WTC11 (cell line): ENCODE measurements at regions not wholly inside any gene's neighbourhood (a gene's known extent, or its start where the extent isn't known, plus 50 kb on each side); places are given as distances from the start of the nearest gene placed in this dataset.

Source experiments
- ATAC-seq: fragments of 200-7000 bp; cut with Tn5 transposase; 2 replicates; pipeline ENCODE4 v1.10.0; 2021; ENCODE audit warnings: mild to moderate bottlenecking, moderate library complexity
- CTCF ChIA-PET: fragments of 300-600 bp; sonication (Branson Sonifier 250); formaldehyde crosslinking; loops from one replicate; lab custom pipeline; 2021; ENCODE audit warnings: antibody characterized with exemption; lab: Charles Lee
- POLR2A ChIA-PET: fragments of 350-600 bp; sonication (Branson Sonifier 250); formaldehyde crosslinking; loops from one replicate; lab custom pipeline; 2021; ENCODE audit warnings: antibody characterized with exemption; lab: Charles Lee
- DNase-seq: peaks from one replicate; pipeline ENCODE4 v3.0.0; 2021; ENCODE audit warnings: low spot score
- H3K27ac Mint-ChIP-seq: 2 replicates; pipeline ENCODE4 v1.8.0; 2021; ENCODE audit warnings: mixed read lengths
- H3K27me3 Mint-ChIP-seq: 2 replicates; pipeline ENCODE4 v1.8.0; 2021; ENCODE audit warnings: low read depth, mild to moderate bottlenecking, moderate library complexity, mixed read lengths
- H3K36me3 Mint-ChIP-seq: 2 replicates; pipeline ENCODE4 v1.8.0; 2021; ENCODE audit warnings: mixed read lengths
- H3K4me1 Mint-ChIP-seq: 2 replicates; pipeline ENCODE4 v1.8.0; 2022; ENCODE audit warnings: mixed read lengths
- H3K4me3 Mint-ChIP-seq: 2 replicates; pipeline ENCODE4 v1.8.0; 2021; ENCODE audit warnings: mild to moderate bottlenecking, moderate library complexity, mixed read lengths
- H3K9me3 Mint-ChIP-seq: 2 replicates; pipeline ENCODE4 v1.8.0; 2021; ENCODE audit warnings: mixed read lengths
- ATF1 ChIP-seq: sonication (generic); formaldehyde crosslinking; IDR thresholded peaks from 2 replicates; pipeline ENCODE4 v1.8.1; 2023; ENCODE audit warnings: mild to moderate bottlenecking, moderate library complexity, missing genetic modification reagents
- ATF2 ChIP-seq: sonication (generic); formaldehyde crosslinking; IDR thresholded peaks from 2 replicates; pipeline ENCODE4 v1.8.1; 2022; ENCODE audit warnings: low read depth, missing genetic modification reagents, borderline replicate concordance
- CBFB ChIP-seq: sonication (generic); formaldehyde crosslinking; IDR thresholded peaks from 2 replicates; pipeline ENCODE4 v1.8.1; 2022; ENCODE audit warnings: mild to moderate bottlenecking, low read depth, missing genetic modification reagents
- ERG ChIP-seq: fragments of 250-450 bp; sonication (Bioruptor Pico); IDR thresholded peaks from 2 replicates; pipeline ENCODE4 v1.8.0; 2021; ENCODE audit warnings: mild to moderate bottlenecking
- ESRRA ChIP-seq: sonication (generic); formaldehyde crosslinking; IDR thresholded peaks from 2 replicates; pipeline ENCODE4 v1.8.1; 2022; ENCODE audit warnings: mild to moderate bottlenecking, missing genetic modification reagents, borderline replicate concordance
- ETV6 ChIP-seq: sonication (generic); formaldehyde crosslinking; IDR thresholded peaks from 2 replicates; pipeline ENCODE4 v1.8.1; 2022; ENCODE audit warnings: mild to moderate bottlenecking, missing genetic modification reagents
- JAZF1 ChIP-seq: fragments of 250-450 bp; sonication (Bioruptor Pico); IDR thresholded peaks from 2 replicates; pipeline ENCODE4 v1.9.0; 2021; ENCODE audit warnings: moderate library complexity, mild to moderate bottlenecking, inconsistent platforms
- JUN ChIP-seq: sonication (generic); formaldehyde crosslinking; IDR thresholded peaks from 2 replicates; pipeline ENCODE4 v1.8.0; 2023; ENCODE audit warnings: mild to moderate bottlenecking, missing genetic modification reagents
- NFATC4 ChIP-seq: fragments of 250-450 bp; sonication (Bioruptor Pico); IDR thresholded peaks from 2 replicates; pipeline ENCODE4 v1.9.0; 2021; ENCODE audit warnings: mild to moderate bottlenecking
- OVOL2 ChIP-seq: fragments of 250-450 bp; sonication (Bioruptor Pico); IDR thresholded peaks from 2 replicates; pipeline ENCODE4 v1.9.0; 2021; ENCODE audit warnings: mild to moderate bottlenecking, borderline replicate concordance
- SMAD4 ChIP-seq: sonication (generic); formaldehyde crosslinking; IDR thresholded peaks from 2 replicates; pipeline ENCODE4 v1.8.0; 2022; ENCODE audit warnings: mild to moderate bottlenecking, missing genetic modification reagents
- ZBTB21 ChIP-seq: sonication (generic); formaldehyde crosslinking; IDR thresholded peaks from 2 replicates; pipeline ENCODE4 v1.8.1; 2023; ENCODE audit warnings: mild to moderate bottlenecking, missing genetic modification reagents, borderline replicate concordance
- ZNF138 ChIP-seq: sonication (generic); formaldehyde crosslinking; conservative IDR thresholded peaks from 2 replicates; pipeline ENCODE4 v1.8.1; 2022; ENCODE audit warnings: mild to moderate bottlenecking, moderate library complexity, missing genetic modification reagents
- ZNF263 ChIP-seq: sonication (generic); formaldehyde crosslinking; IDR thresholded peaks from 2 replicates; pipeline ENCODE4 v1.8.1; 2022; ENCODE audit warnings: low read depth, mild to moderate bottlenecking, moderate library complexity, missing genetic modification reagents
- ZNF396 ChIP-seq: fragments of 250-450 bp; sonication (Bioruptor Pico); IDR thresholded peaks from 2 replicates; pipeline ENCODE4 v1.8.0; 2021; ENCODE audit warnings: mild to moderate bottlenecking, moderate library complexity, borderline replicate concordance
- ZNF425 ChIP-seq: fragments of 250-450 bp; sonication (Bioruptor Pico); conservative IDR thresholded peaks from 2 replicates; pipeline ENCODE4 v1.9.0; 2021; ENCODE audit warnings: mild to moderate bottlenecking
- ZSCAN18 ChIP-seq: fragments of 250-450 bp; sonication (Bioruptor Pico); IDR thresholded peaks from 2 replicates; pipeline ENCODE4 v2.1.2; 2022; ENCODE audit warnings: mild to moderate bottlenecking, moderate library complexity
- TF ChIP-seq, protein P1 (sequence below): sonication (generic); formaldehyde crosslinking; IDR thresholded peaks from 2 replicates; pipeline ENCODE4 v1.8.1; 2023; ENCODE audit warnings: mild to moderate bottlenecking, missing genetic modification reagents, moderate library complexity
- TF ChIP-seq, protein P2 (sequence below): sonication (generic); formaldehyde crosslinking; IDR thresholded peaks from 2 replicates; pipeline ENCODE4 v1.8.0; 2023; ENCODE audit warnings: missing genetic modification reagents, mild to moderate bottlenecking, borderline replicate concordance
- TF ChIP-seq, protein P3 (sequence below): fragments of 200-600 bp; IDR thresholded peaks from 2 replicates; pipeline ENCODE4 v1.8.0; 2022; ENCODE audit warnings: antibody characterized with exemption

DNA sequence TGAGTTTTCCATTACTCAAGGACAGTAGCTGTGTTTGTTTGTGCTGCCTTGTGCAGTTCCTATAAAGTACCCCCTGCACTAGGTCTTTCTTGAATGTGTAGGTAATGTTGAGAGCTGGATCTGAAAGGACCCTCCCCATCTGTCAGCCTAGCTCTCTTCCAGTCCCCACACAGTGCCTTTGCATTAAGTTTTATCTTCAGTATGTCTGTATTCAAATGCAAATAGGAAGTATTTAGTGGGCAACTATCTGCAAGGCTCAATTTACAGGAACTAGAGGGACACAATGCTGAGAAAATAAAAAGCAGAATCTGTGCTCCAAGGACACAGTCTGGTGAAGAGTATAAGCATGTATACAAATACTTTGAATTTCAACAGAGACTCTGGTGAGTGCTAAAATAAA lies 558.5 kb downstream of the RFC3 start:
- peak overlapping the region; percentile 48 for H3K4me3 Mint-ChIP-seq
- DNase-seq: no peak
- H3K36me3 Mint-ChIP-seq: no peaks in the 10 kb centered on the region
- no peaks in the 10 kb centered on the region for H3K27me3 Mint-ChIP-seq
- peak overlapping the region; percentile 66 for H3K27ac Mint-ChIP-seq
- peaks cover 29% of the 10 kb centered on the region for H3K4me1 Mint-ChIP-seq
- TF ChIP-seq JAZF1 (CRISPR knock-in tag) (no peak), SMAD4 (no peak), OVOL2 (CRISPR knock-in tag) (no peak), ZNF138 (CRISPR knock-in tag) (no peak), NFATC4 (no peak)
- TF ChIP-seq, protein P1, sequence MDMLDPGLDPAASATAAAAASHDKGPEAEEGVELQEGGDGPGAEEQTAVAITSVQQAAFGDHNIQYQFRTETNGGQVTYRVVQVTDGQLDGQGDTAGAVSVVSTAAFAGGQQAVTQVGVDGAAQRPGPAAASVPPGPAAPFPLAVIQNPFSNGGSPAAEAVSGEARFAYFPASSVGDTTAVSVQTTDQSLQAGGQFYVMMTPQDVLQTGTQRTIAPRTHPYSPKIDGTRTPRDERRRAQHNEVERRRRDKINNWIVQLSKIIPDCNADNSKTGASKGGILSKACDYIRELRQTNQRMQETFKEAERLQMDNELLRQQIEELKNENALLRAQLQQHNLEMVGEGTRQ (CRISPR knock-in tag): no peak
- ATAC-seq: peak; percentile 83
- no peaks in the 10 kb centered on the region for H3K9me3 Mint-ChIP-seq
- CTCF ChIA-PET: no interaction called here
- POLR2A ChIA-PET: no interaction called here

GRCh38 chr13:34381228-34381627 lies 560.8 kb upstream of the NBEA start:
- ATAC-seq (no peak), DNase-seq (no peak)
- ChIA-PET POLR2A (no interaction called here), CTCF (interaction anchor here (0.6 kb wide), 1 partner anchor 10 kb away, joined by 3 read pairs; no protein-coding TSS in a partner anchor)
- Mint-ChIP-seq H3K4me3 (no peak overlapping the region), H3K27me3 (no peaks in the 10 kb centered on the region), H3K4me1 (peaks cover 15% of the 10 kb centered on the region), H3K9me3 (no peaks in the 10 kb centered on the region), H3K27ac (no peak overlapping the region), H3K36me3 (no peaks in the 10 kb centered on the region)
- no peak for TF ChIP-seq ZNF263 (CRISPR knock-in tag)
- no peak for TF ChIP-seq ZNF425
- no peak for TF ChIP-seq CBFB (CRISPR knock-in tag)
- no peak for TF ChIP-seq ZNF396
- no peak for TF ChIP-seq ESRRA (CRISPR knock-in tag)

DNA sequence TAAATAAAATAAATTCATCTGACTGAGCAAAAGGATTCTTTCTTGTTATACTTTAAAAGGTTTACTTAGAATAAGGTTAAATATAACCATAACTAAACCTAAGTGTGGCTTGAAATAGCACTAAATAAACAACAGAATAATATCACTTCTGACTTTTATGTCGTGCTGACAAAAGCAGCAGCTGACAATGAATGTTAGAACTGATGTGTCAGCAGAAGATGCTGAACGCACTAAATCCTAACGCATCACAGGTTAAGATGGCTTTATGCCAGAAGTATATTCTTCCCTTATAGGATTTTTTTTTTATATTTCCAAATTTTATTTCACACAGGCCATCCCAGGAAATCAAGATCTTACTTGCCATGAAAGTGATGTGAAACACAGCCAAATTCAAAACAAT lies 558.3 kb upstream of the NBEA start:
- POLR2A ChIA-PET: no interaction called here
- Mint-ChIP-seq H3K27me3 (no peaks in the 10 kb centered on the region), H3K4me1 (no peaks in the 10 kb centered on the region), H3K4me3 (no peak overlapping the region), H3K27ac (no peak overlapping the region), H3K9me3 (no peaks in the 10 kb centered on the region), H3K36me3 (no peaks in the 10 kb centered on the region)
- DNase-seq: no peak
- CTCF ChIA-PET: no interaction called here
- ATAC-seq: no peak
- TF ChIP-seq JUN (CRISPR knock-in tag) (no peak), ZBTB21 (CRISPR knock-in tag) (no peak), ATF1 (CRISPR knock-in tag) (no peak), ERG (CRISPR knock-in tag) (no peak), ATF2 (CRISPR knock-in tag) (no peak), ZSCAN18 (no peak), ETV6 (no peak), OVOL2 (CRISPR knock-in tag) (no peak)
- TF ChIP-seq, protein P2, sequence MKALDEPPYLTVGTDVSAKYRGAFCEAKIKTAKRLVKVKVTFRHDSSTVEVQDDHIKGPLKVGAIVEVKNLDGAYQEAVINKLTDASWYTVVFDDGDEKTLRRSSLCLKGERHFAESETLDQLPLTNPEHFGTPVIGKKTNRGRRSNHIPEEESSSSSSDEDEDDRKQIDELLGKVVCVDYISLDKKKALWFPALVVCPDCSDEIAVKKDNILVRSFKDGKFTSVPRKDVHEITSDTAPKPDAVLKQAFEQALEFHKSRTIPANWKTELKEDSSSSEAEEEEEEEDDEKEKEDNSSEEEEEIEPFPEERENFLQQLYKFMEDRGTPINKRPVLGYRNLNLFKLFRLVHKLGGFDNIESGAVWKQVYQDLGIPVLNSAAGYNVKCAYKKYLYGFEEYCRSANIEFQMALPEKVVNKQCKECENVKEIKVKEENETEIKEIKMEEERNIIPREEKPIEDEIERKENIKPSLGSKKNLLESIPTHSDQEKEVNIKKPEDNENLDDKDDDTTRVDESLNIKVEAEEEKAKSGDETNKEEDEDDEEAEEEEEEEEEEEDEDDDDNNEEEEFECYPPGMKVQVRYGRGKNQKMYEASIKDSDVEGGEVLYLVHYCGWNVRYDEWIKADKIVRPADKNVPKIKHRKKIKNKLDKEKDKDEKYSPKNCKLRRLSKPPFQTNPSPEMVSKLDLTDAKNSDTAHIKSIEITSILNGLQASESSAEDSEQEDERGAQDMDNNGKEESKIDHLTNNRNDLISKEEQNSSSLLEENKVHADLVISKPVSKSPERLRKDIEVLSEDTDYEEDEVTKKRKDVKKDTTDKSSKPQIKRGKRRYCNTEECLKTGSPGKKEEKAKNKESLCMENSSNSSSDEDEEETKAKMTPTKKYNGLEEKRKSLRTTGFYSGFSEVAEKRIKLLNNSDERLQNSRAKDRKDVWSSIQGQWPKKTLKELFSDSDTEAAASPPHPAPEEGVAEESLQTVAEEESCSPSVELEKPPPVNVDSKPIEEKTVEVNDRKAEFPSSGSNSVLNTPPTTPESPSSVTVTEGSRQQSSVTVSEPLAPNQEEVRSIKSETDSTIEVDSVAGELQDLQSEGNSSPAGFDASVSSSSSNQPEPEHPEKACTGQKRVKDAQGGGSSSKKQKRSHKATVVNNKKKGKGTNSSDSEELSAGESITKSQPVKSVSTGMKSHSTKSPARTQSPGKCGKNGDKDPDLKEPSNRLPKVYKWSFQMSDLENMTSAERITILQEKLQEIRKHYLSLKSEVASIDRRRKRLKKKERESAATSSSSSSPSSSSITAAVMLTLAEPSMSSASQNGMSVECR: no peak
- TF ChIP-seq, protein P3, sequence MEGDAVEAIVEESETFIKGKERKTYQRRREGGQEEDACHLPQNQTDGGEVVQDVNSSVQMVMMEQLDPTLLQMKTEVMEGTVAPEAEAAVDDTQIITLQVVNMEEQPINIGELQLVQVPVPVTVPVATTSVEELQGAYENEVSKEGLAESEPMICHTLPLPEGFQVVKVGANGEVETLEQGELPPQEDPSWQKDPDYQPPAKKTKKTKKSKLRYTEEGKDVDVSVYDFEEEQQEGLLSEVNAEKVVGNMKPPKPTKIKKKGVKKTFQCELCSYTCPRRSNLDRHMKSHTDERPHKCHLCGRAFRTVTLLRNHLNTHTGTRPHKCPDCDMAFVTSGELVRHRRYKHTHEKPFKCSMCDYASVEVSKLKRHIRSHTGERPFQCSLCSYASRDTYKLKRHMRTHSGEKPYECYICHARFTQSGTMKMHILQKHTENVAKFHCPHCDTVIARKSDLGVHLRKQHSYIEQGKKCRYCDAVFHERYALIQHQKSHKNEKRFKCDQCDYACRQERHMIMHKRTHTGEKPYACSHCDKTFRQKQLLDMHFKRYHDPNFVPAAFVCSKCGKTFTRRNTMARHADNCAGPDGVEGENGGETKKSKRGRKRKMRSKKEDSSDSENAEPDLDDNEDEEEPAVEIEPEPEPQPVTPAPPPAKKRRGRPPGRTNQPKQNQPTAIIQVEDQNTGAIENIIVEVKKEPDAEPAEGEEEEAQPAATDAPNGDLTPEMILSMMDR: no peak
